ENCODE measurements at regions not wholly inside any gene's neighbourhood (a gene's known extent, or its start where the extent isn't known, plus 50 kb on each side); places are given as distances from the start of the nearest gene placed in this dataset.

DNA sequence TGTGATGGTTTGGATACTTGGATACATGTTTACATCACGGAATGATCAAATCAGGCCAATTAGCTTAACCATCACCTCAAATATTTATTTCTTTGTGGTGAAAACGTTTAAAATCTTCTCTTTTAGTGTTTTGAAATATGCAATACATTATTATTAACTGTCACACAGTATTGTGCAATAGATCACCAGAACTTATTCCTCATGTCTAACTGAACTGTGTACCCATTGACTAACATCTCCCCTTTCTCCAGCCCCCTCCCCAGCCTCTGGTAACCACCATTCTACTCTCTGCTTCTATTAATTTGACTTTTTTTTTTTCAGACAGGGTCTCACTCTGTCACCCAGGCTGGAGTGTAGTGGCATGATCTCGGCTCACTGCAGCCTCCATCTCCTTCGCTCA, 471.9 kb downstream of the BCOR start:
- TF ChIP-seq, protein P1, sequence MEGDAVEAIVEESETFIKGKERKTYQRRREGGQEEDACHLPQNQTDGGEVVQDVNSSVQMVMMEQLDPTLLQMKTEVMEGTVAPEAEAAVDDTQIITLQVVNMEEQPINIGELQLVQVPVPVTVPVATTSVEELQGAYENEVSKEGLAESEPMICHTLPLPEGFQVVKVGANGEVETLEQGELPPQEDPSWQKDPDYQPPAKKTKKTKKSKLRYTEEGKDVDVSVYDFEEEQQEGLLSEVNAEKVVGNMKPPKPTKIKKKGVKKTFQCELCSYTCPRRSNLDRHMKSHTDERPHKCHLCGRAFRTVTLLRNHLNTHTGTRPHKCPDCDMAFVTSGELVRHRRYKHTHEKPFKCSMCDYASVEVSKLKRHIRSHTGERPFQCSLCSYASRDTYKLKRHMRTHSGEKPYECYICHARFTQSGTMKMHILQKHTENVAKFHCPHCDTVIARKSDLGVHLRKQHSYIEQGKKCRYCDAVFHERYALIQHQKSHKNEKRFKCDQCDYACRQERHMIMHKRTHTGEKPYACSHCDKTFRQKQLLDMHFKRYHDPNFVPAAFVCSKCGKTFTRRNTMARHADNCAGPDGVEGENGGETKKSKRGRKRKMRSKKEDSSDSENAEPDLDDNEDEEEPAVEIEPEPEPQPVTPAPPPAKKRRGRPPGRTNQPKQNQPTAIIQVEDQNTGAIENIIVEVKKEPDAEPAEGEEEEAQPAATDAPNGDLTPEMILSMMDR (IDR thresholded peaks at IDR 0.05; ENCODE audit: low read depth, low read length, missing control alignments): no peak
- H3K4me3 ChIP-seq (ENCODE audit: low read depth, low read length): no peak overlapping the region
- in situ Hi-C loops (cut with HindIII; ENCODE audit: low sequenced_read_pairs): no loop called here
- DNase-seq (ENCODE audit: low read depth): no peak

DNA sequence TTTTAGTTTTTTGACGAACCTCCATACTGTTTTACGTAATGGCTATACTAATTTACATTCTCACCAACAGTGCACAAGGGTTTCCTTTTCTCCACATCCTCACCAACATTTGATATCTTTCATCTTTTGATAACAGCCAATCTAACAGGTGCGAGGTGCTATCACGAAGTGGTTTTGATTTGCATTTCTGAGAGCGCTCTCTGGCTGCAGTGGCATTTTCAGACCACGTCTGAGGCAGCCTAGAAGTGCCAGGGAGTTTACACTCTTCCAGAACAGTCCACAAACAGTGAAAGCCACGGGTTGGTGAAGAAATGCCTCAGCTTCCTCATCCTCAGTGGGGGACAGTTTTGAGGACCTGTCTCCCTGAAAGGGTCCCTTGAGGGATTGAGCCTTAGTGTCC, 471.0 kb downstream of the BCOR start:
- TF ChIP-seq, protein P1 (IDR thresholded peaks at IDR 0.05; ENCODE audit: low read depth, low read length, missing control alignments): no peak
- DNase-seq (ENCODE audit: low read depth): no peak
- no peak overlapping the region for H3K4me3 ChIP-seq (ENCODE audit: low read depth, low read length)
- in situ Hi-C loops (cut with HindIII; ENCODE audit: low sequenced_read_pairs): no loop called here

DNA sequence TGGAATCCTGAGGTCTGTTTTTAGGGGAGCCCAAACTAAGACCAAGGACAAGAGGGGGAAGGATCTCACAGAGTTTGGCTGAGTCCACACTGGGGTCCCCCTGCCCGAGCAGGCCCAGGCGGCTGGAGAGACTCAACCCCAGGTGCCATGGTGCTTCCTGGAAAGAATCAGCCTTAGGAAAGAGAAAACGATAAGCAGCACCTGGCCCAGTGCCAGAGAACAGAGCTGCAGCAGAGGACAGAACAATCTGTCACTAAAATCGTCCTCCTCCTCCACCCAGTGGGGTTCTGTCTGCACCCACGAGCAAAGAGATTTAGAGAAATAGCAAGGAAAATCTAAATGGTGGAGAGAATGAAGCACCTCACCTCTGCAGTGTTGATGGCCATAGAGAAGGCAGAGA, 470.5 kb downstream of the BCOR start:
- H3K4me3 ChIP-seq (ENCODE audit: low read depth, low read length): no peak overlapping the region
- no peak for DNase-seq (ENCODE audit: low read depth)
- in situ Hi-C loops (cut with HindIII; ENCODE audit: low sequenced_read_pairs): no loop called here
- TF ChIP-seq, protein P1 (IDR thresholded peaks at IDR 0.05; ENCODE audit: low read depth, low read length, missing control alignments): no peak

DNA sequence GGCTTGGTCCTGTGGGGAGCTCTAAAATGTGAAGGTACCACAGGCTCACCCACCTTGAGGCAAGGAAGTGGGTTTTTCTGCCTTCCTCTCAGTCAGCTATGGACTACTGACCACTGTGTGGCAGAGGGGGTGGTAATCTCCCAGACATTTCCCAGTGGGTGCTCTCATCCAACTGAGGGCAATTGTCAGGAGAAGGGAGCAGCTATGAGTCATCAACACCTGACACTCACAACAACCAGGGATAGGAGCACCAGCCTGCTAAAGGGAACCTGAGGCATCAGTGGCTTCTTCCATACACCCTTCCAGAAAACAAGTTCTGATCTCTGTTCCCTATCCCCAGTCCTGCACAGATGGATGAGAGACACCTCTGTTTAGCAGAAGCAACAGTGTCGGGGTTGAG, 468.8 kb downstream of the BCOR start:
- H3K4me3 ChIP-seq (ENCODE audit: low read depth, low read length): no peak overlapping the region
- TF ChIP-seq, protein P1 (IDR thresholded peaks at IDR 0.05; ENCODE audit: low read depth, low read length, missing control alignments): no peak
- in situ Hi-C loops (cut with HindIII; ENCODE audit: low sequenced_read_pairs): no loop called here
- no peak for DNase-seq (ENCODE audit: low read depth)

DNA sequence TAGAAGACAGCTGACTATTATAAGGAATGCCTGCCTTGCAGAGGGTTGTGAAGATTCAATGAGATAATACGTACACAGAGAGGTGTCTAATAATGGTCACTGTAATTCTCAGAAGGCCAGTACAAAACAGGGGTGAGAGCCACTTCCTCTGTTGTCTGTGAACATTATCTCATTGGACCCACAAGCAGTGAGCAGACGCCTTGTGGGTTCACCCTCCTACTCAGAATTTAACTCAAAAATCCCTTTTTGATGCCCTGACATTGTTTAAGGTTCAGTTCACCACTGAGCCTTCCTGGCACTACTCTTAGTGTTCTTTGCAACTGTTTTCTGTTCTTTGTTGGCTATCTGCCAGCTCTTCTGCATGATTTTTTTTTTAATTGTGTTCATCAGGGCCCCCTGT, 467.4 kb downstream of the BCOR start:
- TF ChIP-seq, protein P1 (IDR thresholded peaks at IDR 0.05; ENCODE audit: low read depth, low read length, missing control alignments): no peak
- no peak overlapping the region for H3K4me3 ChIP-seq (ENCODE audit: low read depth, low read length)
- no peak for DNase-seq (ENCODE audit: low read depth)
- in situ Hi-C loops (cut with HindIII; ENCODE audit: low sequenced_read_pairs): no loop called here

DNA sequence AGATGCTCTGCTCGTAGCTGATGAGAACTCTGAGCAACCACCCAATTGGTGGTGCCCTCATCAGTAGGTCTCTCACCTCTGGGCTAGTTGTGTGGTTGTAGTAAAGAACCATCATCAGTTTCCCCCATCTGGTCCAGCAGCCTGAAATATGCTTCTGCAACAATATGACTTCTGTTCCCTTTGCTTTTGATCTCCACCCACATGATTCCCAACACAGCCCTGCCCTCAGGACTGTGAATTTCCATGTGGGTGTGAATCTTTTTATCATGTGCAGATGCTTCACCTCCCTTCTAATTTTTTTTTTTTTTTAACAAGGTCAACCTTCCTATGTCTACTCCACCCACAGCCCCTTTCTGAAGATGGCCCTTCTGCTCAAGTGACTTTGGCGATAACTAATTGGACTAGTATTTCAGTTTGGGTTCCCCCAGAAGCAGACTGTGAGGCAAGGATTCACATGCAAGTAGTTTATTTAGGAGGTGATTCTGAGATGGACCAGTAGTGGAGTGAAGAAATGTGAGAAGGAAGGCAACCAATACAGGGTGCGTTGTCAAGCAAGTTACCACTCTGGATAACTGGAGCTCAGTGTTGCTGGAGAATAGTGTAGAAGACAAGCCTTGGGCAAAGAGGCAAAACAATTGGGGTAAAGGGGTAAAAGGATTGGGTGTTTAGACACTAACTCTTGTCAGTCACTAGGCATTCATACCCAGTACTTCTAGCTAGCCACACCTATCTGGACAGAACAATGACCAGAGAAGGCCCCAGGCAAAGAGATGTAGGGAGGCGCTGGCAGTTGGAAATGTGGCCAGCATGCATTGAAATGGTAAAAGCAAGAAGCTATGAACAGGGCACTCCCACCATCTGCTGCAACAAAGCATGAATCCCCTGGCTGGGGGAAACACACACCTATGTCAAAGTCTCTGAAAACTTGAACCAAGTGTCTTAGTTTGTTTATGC, 466.2 kb downstream of the BCOR start:
- in situ Hi-C loops (cut with HindIII; ENCODE audit: low sequenced_read_pairs): no loop called here
- DNase-seq (ENCODE audit: low read depth): no peak
- TF ChIP-seq, protein P1 (IDR thresholded peaks at IDR 0.05; ENCODE audit: low read depth, low read length, missing control alignments): no peak
- H3K4me3 ChIP-seq (ENCODE audit: low read depth, low read length): no peak overlapping the region
